H1 (cell line): ENCODE measurements at regions not wholly inside any gene's neighbourhood (a gene's known extent, or its start where the extent isn't known, plus 50 kb on each side); places are given as distances from the start of the nearest gene placed in this dataset.

Experiments used
- CTCF ChIA-PET: fragments of 300-600 bp; sonication (Branson Sonifier 250); formaldehyde crosslinking; loops from one replicate; lab custom pipeline; 2021; ENCODE audit not compliant: partially characterized antibody; lab: Charles Lee
- POLR2A ChIA-PET: fragments of 300-600 bp; sonication (Branson Sonifier 250); formaldehyde crosslinking; loops from one replicate; lab custom pipeline; 2021; ENCODE audit warnings: inconsistent platforms; ENCODE audit not compliant: partially characterized antibody; lab: Charles Lee
- DNase-seq, 2 experiments: peaks; one replicate each; pipeline versions ENCODE4 v3.0.0 to v3.0.0-alpha.2; 2010 to 2022; ENCODE audit warnings: low spot score in 2 of 2, low read depth in 1 of 2, mixed read lengths in 1 of 2
- FAIRE-seq: peaks from 2 replicates; lab custom pipeline; 2011; peaks lifted over from hg19 to GRCh38; lab: Jason Lieb, UNC
- H2AFZ ChIP-seq: 2 replicates; pipeline ENCODE4 v1.8.1; 2012; ENCODE audit warnings: low read length, inconsistent platforms
- H2AK5ac ChIP-seq: 2 replicates; pipeline ENCODE4 v1.6.1; 2013; ENCODE audit warnings: low read depth, low read length
- H2BK120ac ChIP-seq: replicated peaks from 2 replicates; pipeline ENCODE3; 2013; ENCODE audit warnings: low read depth, low read length, inconsistent platforms
- H2BK12ac ChIP-seq: 2 replicates; pipeline ENCODE4 v1.6.1; 2013; ENCODE audit warnings: low read depth, low read length
- H2BK15ac ChIP-seq: 2 replicates; pipeline ENCODE4 v1.6.1; 2013; ENCODE audit warnings: low read length
- H2BK20ac ChIP-seq: 2 replicates; pipeline ENCODE4 v1.6.1; 2013; ENCODE audit warnings: low read length
- H2BK5ac ChIP-seq: 2 replicates; pipeline ENCODE4 v1.6.1; 2013; ENCODE audit warnings: low read depth, low read length
- H3K14ac ChIP-seq: 2 replicates; pipeline ENCODE4 v1.6.1; 2013; ENCODE audit warnings: inconsistent platforms; ENCODE audit not compliant: insufficient read length
- H3K18ac ChIP-seq: 2 replicates; pipeline ENCODE4 v1.6.1; 2013; ENCODE audit warnings: low read length; ENCODE audit errors: extremely low read depth
- H3K23ac ChIP-seq: 2 replicates; pipeline ENCODE4 v1.6.1; 2013; ENCODE audit warnings: inconsistent platforms; ENCODE audit not compliant: insufficient read length
- H3K23me2 ChIP-seq: 2 replicates; pipeline ENCODE4 v1.6.1; 2013; ENCODE audit warnings: low read depth, low read length
- H3K27ac ChIP-seq: 2 replicates; pipeline ENCODE4 v1.6.1; 2011; ENCODE audit warnings: low read depth, low read length, inconsistent platforms
- H3K27me3 ChIP-seq, 4 experiments: replicated peaks in 1 of 4; 1 replicate in 1 of 4; 2 replicates in 3 of 4; pipeline versions ENCODE4 v1.6.1 to v1.8.1; 2011 to 2013; ENCODE audit warnings: low read length in 3 of 4, mild to moderate bottlenecking in 3 of 4, inconsistent platforms in 2 of 4, mixed read lengths in 2 of 4, moderate library complexity in 1 of 4; ENCODE audit not compliant: control insufficient read depth in 3 of 4, insufficient read depth in 3 of 4; ENCODE audit errors: extremely low read depth in 1 of 4
- H3K36me3 ChIP-seq, 4 experiments: 2 replicates each; pipeline versions ENCODE4 v1.6.1 to v1.8.1; 2011 to 2013; ENCODE audit warnings: mild to moderate bottlenecking in 4 of 4, low read length in 3 of 4, moderate library complexity in 2 of 4, control low read depth in 1 of 4, inconsistent platforms in 1 of 4; ENCODE audit not compliant: insufficient read depth in 4 of 4, control insufficient read depth in 2 of 4
- H3K4ac ChIP-seq: replicated peaks from 2 replicates; pipeline ENCODE3; 2013; ENCODE audit warnings: low read length, low read depth, mixed read lengths, inconsistent platforms; ENCODE audit not compliant: insufficient read length
- H3K4me1 ChIP-seq, 4 experiments: replicated peaks in 1 of 4; 1 replicate in 1 of 4; 2 replicates in 3 of 4; pipeline versions ENCODE4 v1.6.1 to v1.8.1; 2011 to 2013; ENCODE audit warnings: low read length in 3 of 4, inconsistent platforms in 2 of 4, mixed read lengths in 1 of 4; ENCODE audit not compliant: insufficient read depth in 4 of 4, control insufficient read depth in 3 of 4
- H3K4me2 ChIP-seq, 2 experiments: 2 replicates each; pipeline versions ENCODE4 v1.6.1 to v1.8.1; 2011 to 2013; ENCODE audit warnings: low read depth in 2 of 2, low read length in 2 of 2, control low read depth in 1 of 2, inconsistent platforms in 1 of 2, mild to moderate bottlenecking in 1 of 2; ENCODE audit not compliant: insufficient read depth in 1 of 2
- H3K4me3 ChIP-seq, 4 experiments: fragments of 200-600, 300-600 bp in 1 of 4; sonication (generic), shearing (Covaris generic), sonication (Bioruptor Twin) in 1 of 4; 2 replicates each; pipeline versions ENCODE4 v1.5.1 to v1.8.1; 2011 to 2016; ENCODE audit warnings: low read length in 4 of 4, low read depth in 3 of 4, control low read depth in 2 of 4, inconsistent platforms in 2 of 4, mild to moderate bottlenecking in 2 of 4, mixed read lengths in 1 of 4, moderate library complexity in 1 of 4; ENCODE audit not compliant: insufficient read depth in 2 of 4; ENCODE audit errors: extremely low read depth in 1 of 4
- H3K56ac ChIP-seq: replicated peaks from 2 replicates; pipeline ENCODE3; 2013; ENCODE audit warnings: low read depth, mild to moderate bottlenecking, mixed read lengths, low read length, inconsistent platforms; ENCODE audit not compliant: insufficient read length
- H3K79me1 ChIP-seq: 2 replicates; pipeline ENCODE4 v1.6.1; 2013; ENCODE audit warnings: low read depth, low read length, control low read depth
- H3K79me2 ChIP-seq, 2 experiments: 2 replicates each; pipeline versions ENCODE4 v1.6.1 to v1.8.1; 2012 to 2013; ENCODE audit warnings: low read length in 2 of 2, mild to moderate bottlenecking in 2 of 2, inconsistent platforms in 1 of 2; ENCODE audit not compliant: insufficient read depth in 2 of 2, control insufficient read depth in 1 of 2
- H3K9ac ChIP-seq, 4 experiments: replicated peaks in 1 of 4; 1 replicate in 1 of 4; 2 replicates in 3 of 4; pipeline versions ENCODE4 v1.6.1 to v1.8.1; 2011 to 2013; ENCODE audit warnings: low read depth in 3 of 4, low read length in 3 of 4, control low read depth in 2 of 4, mild to moderate bottlenecking in 2 of 4, moderate library complexity in 2 of 4, inconsistent platforms in 1 of 4; ENCODE audit errors: extremely low read depth in 1 of 4
- H3K9me3 ChIP-seq, 2 experiments: 2 replicates each; pipeline versions ENCODE4 v1.6.1 to v1.8.1; 2012 to 2013; ENCODE audit warnings: mild to moderate bottlenecking in 2 of 2, moderate library complexity in 2 of 2, control low read depth in 1 of 2, inconsistent platforms in 1 of 2, low read depth in 1 of 2, low read length in 1 of 2, mixed read lengths in 1 of 2; ENCODE audit not compliant: insufficient read depth in 2 of 2
- H4K20me1 ChIP-seq, 2 experiments: replicated peaks in 1 of 2; 2 replicates each; pipeline versions ENCODE3 to v1.8.1; 2011 to 2013; ENCODE audit warnings: inconsistent platforms in 2 of 2, low read length in 2 of 2, mild to moderate bottlenecking in 1 of 2; ENCODE audit not compliant: insufficient read depth in 2 of 2, control insufficient read depth in 1 of 2
- H4K5ac ChIP-seq: 2 replicates; pipeline ENCODE4 v1.6.1; 2013; ENCODE audit warnings: low read length, low read depth, mixed read lengths, inconsistent platforms; ENCODE audit not compliant: insufficient read length
- H4K8ac ChIP-seq: 2 replicates; pipeline ENCODE4 v1.8.0; 2013; ENCODE audit warnings: mild to moderate bottlenecking, moderate library complexity, low read length, inconsistent platforms; ENCODE audit not compliant: insufficient read depth; ENCODE audit errors: extremely low read depth
- H4K91ac ChIP-seq: replicated peaks from 2 replicates; pipeline ENCODE3; 2013; ENCODE audit warnings: low read length, mixed read lengths, inconsistent platforms; ENCODE audit not compliant: insufficient read length
- ATF3 ChIP-seq: IDR thresholded peaks from 2 replicates; pipeline ENCODE4 v1.6.1; 2011; ENCODE audit warnings: low read depth, mild to moderate bottlenecking, low read length; ENCODE audit not compliant: insufficient read depth
- CEBPB ChIP-seq: IDR thresholded peaks from 2 replicates; pipeline ENCODE4 v1.6.1; 2012; ENCODE audit warnings: low read depth, low read length
- EP300 ChIP-seq, 2 experiments: IDR thresholded peaks; 1 replicate in 1 of 2; 2 replicates in 1 of 2; pipeline ENCODE4 v1.6.1; 2011 to 2012; ENCODE audit warnings: low read depth in 2 of 2, low read length in 2 of 2, mild to moderate bottlenecking in 2 of 2, borderline replicate concordance in 1 of 2, inconsistent platforms in 1 of 2, moderate library complexity in 1 of 2
- EZH2 ChIP-seq: fragments of 200-600 bp; sonication (generic); IDR thresholded peaks from 2 replicates; pipeline ENCODE4 v1.7.1; 2012; ENCODE audit warnings: low read depth, mild to moderate bottlenecking, moderate library complexity, low read length, inconsistent platforms; ENCODE audit not compliant: severe bottlenecking
- JUN ChIP-seq: IDR thresholded peaks from 2 replicates; pipeline ENCODE4 v1.6.1; 2011; ENCODE audit warnings: low read depth, mild to moderate bottlenecking, improper control_type of control experiment, low read length
- JUND ChIP-seq: IDR thresholded peaks from 2 replicates; pipeline ENCODE4 v1.6.1; 2011; ENCODE audit warnings: mild to moderate bottlenecking, improper control_type of control experiment, low read length
- KDM1A ChIP-seq: fragments of 200-600, 300-600 bp; sonication (generic); IDR thresholded peaks from 2 replicates; pipeline ENCODE4 v1.7.1; 2016; ENCODE audit warnings: mild to moderate bottlenecking, low read length, borderline replicate concordance
- KDM4A ChIP-seq: IDR thresholded peaks from one replicate; pipeline ENCODE4 v1.7.1; 2012; ENCODE audit warnings: low read depth, mild to moderate bottlenecking, moderate library complexity, low read length, inconsistent platforms; ENCODE audit not compliant: severe bottlenecking
- POLR2A ChIP-seq, 2 experiments: IDR thresholded peaks; 1 replicate in 1 of 2; 2 replicates in 1 of 2; pipeline ENCODE4 v1.6.1; 2011; ENCODE audit warnings: low read depth in 2 of 2, low read length in 2 of 2, mild to moderate bottlenecking in 2 of 2; ENCODE audit errors: control extremely low read depth in 1 of 2
- SRF ChIP-seq: IDR thresholded peaks from 2 replicates; pipeline ENCODE4 v1.6.1; 2011; ENCODE audit warnings: mild to moderate bottlenecking, low read depth, low read length, moderate library complexity
- YY1 ChIP-seq: IDR thresholded peaks from 2 replicates; pipeline ENCODE4 v1.6.1; 2011; ENCODE audit warnings: low read depth, mild to moderate bottlenecking, low read length
- ZNF274 ChIP-seq: IDR thresholded peaks from 2 replicates; pipeline ENCODE4 v1.7.0; 2012; ENCODE audit warnings: low read length, borderline replicate concordance; ENCODE audit errors: extremely low read depth
- TF ChIP-seq, protein P1 (sequence below): IDR thresholded peaks from 2 replicates; pipeline ENCODE4 v1.6.1; 2012; ENCODE audit warnings: low read length, inconsistent platforms

DNA sequence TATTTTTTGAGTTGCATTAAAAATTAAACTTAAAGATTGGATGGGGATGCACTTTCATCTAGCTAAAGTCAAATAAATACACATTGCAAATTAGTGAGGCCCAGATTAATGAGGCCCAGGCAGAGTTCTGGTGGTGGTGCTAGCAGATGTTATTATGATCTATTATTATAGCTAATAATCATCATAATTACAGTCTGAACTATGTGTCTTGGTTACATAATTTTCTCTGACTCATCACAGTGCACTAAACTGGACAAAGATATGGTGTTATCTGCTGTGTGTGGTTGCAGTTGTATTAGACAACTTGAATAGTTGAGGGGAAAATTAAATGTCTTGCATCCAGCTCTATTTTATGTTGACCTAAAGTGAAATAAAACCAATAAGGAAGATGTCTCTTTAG, 568.8 kb downstream of the TLR4 start:
- Histone ChIP-seq H3K9ac (no peak overlapping the region), H3K4me3 (no peak overlapping the region), H3K14ac (no peak overlapping the region)

More for the DNA sequence above, 568.8 kb downstream of the TLR4 start:
- Histone ChIP-seq H3K4ac (no peak overlapping the region), H4K5ac (no peak overlapping the region), H3K9me3 (no peaks in the 10 kb centered on the region), H3K56ac (no peak overlapping the region), H2BK12ac (no peak overlapping the region), H2BK120ac (no peak overlapping the region), H4K8ac (no peak overlapping the region), H3K23ac (no peak overlapping the region), H3K27me3 (no peaks in the 10 kb centered on the region), H2BK5ac (no peak overlapping the region), H2BK20ac (no peak overlapping the region), H4K20me1 (no peaks in the 10 kb centered on the region), H3K79me1 (no peaks in the 10 kb centered on the region), H3K36me3 (no peaks in the 10 kb centered on the region), H3K18ac (no peak overlapping the region), H3K4me1 (peaks cover 0 to 2% (median 0%) of the 10 kb centered on the region in 4 experiments; a peak in 3 of 7 replicates), H3K23me2 (no peaks in the 10 kb centered on the region), H3K27ac (no peak overlapping the region), H3K79me2 (no peaks in the 10 kb centered on the region), H2AFZ (no peak overlapping the region), H3K4me2 (no peak overlapping the region), H4K91ac (no peak overlapping the region), H2BK15ac (no peak overlapping the region), H2AK5ac (no peak overlapping the region)
- POLR2A ChIA-PET: no interaction called here
- CTCF ChIA-PET: no interaction called here
- no peak for TF ChIP-seq EZH2
- TF ChIP-seq JUN: no peak
- TF ChIP-seq, protein P1, sequence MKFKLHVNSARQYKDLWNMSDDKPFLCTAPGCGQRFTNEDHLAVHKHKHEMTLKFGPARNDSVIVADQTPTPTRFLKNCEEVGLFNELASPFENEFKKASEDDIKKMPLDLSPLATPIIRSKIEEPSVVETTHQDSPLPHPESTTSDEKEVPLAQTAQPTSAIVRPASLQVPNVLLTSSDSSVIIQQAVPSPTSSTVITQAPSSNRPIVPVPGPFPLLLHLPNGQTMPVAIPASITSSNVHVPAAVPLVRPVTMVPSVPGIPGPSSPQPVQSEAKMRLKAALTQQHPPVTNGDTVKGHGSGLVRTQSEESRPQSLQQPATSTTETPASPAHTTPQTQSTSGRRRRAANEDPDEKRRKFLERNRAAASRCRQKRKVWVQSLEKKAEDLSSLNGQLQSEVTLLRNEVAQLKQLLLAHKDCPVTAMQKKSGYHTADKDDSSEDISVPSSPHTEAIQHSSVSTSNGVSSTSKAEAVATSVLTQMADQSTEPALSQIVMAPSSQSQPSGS: no peak
- no peak for TF ChIP-seq SRF
- TF ChIP-seq EP300 (IDR thresholded peaks at IDR 0.05; ENCODE audit: borderline replicate concordance in 1 of 2, low read depth in 2 of 2, low read length in 2 of 2): no peak
- no peak for TF ChIP-seq YY1
- TF ChIP-seq CEBPB: no peak
- no peak for TF ChIP-seq POLR2A (IDR thresholded peaks at IDR 0.05; ENCODE audit: control extremely low read depth in 1 of 2, low read depth in 2 of 2, low read length in 2 of 2)
- TF ChIP-seq JUND: no peak
- TF ChIP-seq ATF3: no peak
- TF ChIP-seq KDM4A: no peak
- no peak for TF ChIP-seq ZNF274
- TF ChIP-seq KDM1A: no peak
- FAIRE-seq (no peak), DNase-seq (no peak)
